OCI-LY7 (cell line): ENCODE measurements at regions not wholly inside any gene's neighbourhood (a gene's known extent, or its start where the extent isn't known, plus 50 kb on each side); places are given as distances from the start of the nearest gene placed in this dataset.

ENCODE experiments used
- BruUV-seq: library from RNA; stranded (reverse); fragments of 400-500 nt; replicated peaks from 2 replicates; lab custom pipeline; 2021; lab: Mats Ljungman, UMichigan
- CTCF ChIA-PET: fragments of 300-600 bp; sonication (Branson Sonifier 250); formaldehyde crosslinking; loops from one replicate; lab custom pipeline; 2022; ENCODE audit warnings: antibody characterized with exemption; ENCODE audit not compliant: unreplicated experiment; lab: Charles Lee
- POLR2A ChIA-PET: fragments of 300-600 bp; sonication (Branson Sonifier 250); formaldehyde crosslinking; loops from one replicate; lab custom pipeline; 2022; ENCODE audit warnings: antibody characterized with exemption; lab: Charles Lee
- DNase-seq: peaks from one replicate; pipeline ENCODE4 v3.0.0-alpha.2; 2015; ENCODE audit warnings: low spot score
- H2AFZ ChIP-seq: fragments of 200-600 bp; sonication (generic), shearing (Covaris generic); 2 replicates; pipeline ENCODE4 v1.6.1; 2014; ENCODE audit warnings: mild to moderate bottlenecking, antibody characterized with exemption, low read length, moderate library complexity
- H3K27ac ChIP-seq: fragments of 200-600 bp; sonication (generic); 2 replicates; pipeline ENCODE4 v1.5.1; 2014; ENCODE audit warnings: mixed run types, low read depth, mild to moderate bottlenecking, moderate library complexity, low read length, inconsistent platforms; ENCODE audit not compliant: poor library complexity, severe bottlenecking
- H3K36me3 ChIP-seq: fragments of 200-600 bp; sonication (generic); 2 replicates; pipeline ENCODE4 v1.6.1; 2014; ENCODE audit warnings: mild to moderate bottlenecking, antibody characterized with exemption, low read length, moderate library complexity, mixed read lengths; ENCODE audit not compliant: insufficient read depth
- H3K4me1 ChIP-seq: fragments of 200-600 bp; sonication (generic); 2 replicates; pipeline ENCODE4 v1.5.1; 2014; ENCODE audit warnings: mild to moderate bottlenecking, low read length; ENCODE audit not compliant: insufficient read depth, poor library complexity, severe bottlenecking
- H3K4me2 ChIP-seq: fragments of 200-600 bp; sonication (generic); 2 replicates; pipeline ENCODE4 v1.6.1; 2014; ENCODE audit warnings: mild to moderate bottlenecking, low read length
- H3K4me3 ChIP-seq: fragments of 200-600 bp; sonication (generic); 2 replicates; pipeline ENCODE4 v1.5.1; 2014; ENCODE audit warnings: mild to moderate bottlenecking, low read depth, low read length; ENCODE audit not compliant: poor library complexity, severe bottlenecking
- H3K79me2 ChIP-seq: fragments of 200-600 bp; sonication (generic); 2 replicates; pipeline ENCODE4 v1.6.1; 2016; ENCODE audit warnings: low read depth, mild to moderate bottlenecking, low read length, moderate library complexity, mixed read lengths; ENCODE audit not compliant: insufficient read depth
- H3K9me2 ChIP-seq: fragments of 200-600 bp; sonication (generic); 2 replicates; pipeline ENCODE4 v1.6.1; 2016; ENCODE audit warnings: mild to moderate bottlenecking, low read length, mixed read lengths; ENCODE audit not compliant: insufficient read depth
- H3K9me3 ChIP-seq: fragments of 200-600 bp; sonication (generic); 2 replicates; pipeline ENCODE4 v1.6.1; 2014; ENCODE audit warnings: mild to moderate bottlenecking, mixed run types, low read length, mixed read lengths
- H4K20me1 ChIP-seq: fragments of 200-600 bp; sonication (generic); 2 replicates; pipeline ENCODE4 v1.6.1; 2014; ENCODE audit warnings: mild to moderate bottlenecking, antibody characterized with exemption, low read length, moderate library complexity, mixed read lengths; ENCODE audit not compliant: insufficient read depth
- CTCF ChIP-seq: fragments of 200-600 bp; sonication (generic); conservative IDR thresholded peaks from 2 replicates; pipeline ENCODE4 v1.5.1; 2014; ENCODE audit warnings: mild to moderate bottlenecking, antibody characterized with exemption, low read length, moderate library complexity, mixed read lengths
- EZH2phosphoT487 ChIP-seq: fragments of 200-600 bp; sonication (generic); IDR thresholded peaks from 2 replicates; pipeline ENCODE4 v1.6.1; 2018; ENCODE audit warnings: low read depth, borderline replicate concordance, mild to moderate bottlenecking, mixed run types, antibody characterized with exemption, low read length, moderate library complexity, mixed read lengths
- intact Hi-C: fragments of 100-400 bp; cut with micrococcal nuclease; formaldehyde crosslinking; loops from one replicate; pipeline ENCODE4 v1.10.0; 2022; ENCODE audit not compliant: unreplicated experiment

- H3K9me2 ChIP-seq, result no peaks in the 10 kb centered on the region
- no peak overlapping the region for H3K4me3 ChIP-seq
- no peaks in the 10 kb centered on the region for H4K20me1 ChIP-seq
- no peaks in the 10 kb centered on the region for H3K9me3 ChIP-seq
- H3K79me2 ChIP-seq, result no peaks in the 10 kb centered on the region
- no TSS peak for BruUV-seq
- TF ChIP-seq EZH2phosphoT487 (no peak), CTCF (no peak)
- ChIA-PET CTCF (no interaction called here), POLR2A (no interaction called here)
- no peaks in the 10 kb centered on the region for H3K4me1 ChIP-seq
- intact Hi-C loops, result no loop called here
- H3K36me3 ChIP-seq, result no peaks in the 10 kb centered on the region
- no peak overlapping the region for H3K4me2 ChIP-seq
- DNase-seq, result no peak
- H2AFZ ChIP-seq, result no peak overlapping the region
- no peak overlapping the region for H3K27ac ChIP-seq
Measured at GRCh38 chr5:5828619-5829018, 406.1 kb downstream of the ICE1 start.

- H3K9me3 ChIP-seq, result no peaks in the 10 kb centered on the region
- POLR2A ChIA-PET, result no interaction called here
- intact Hi-C loops, result no loop called here
- H3K79me2 ChIP-seq, result no peaks in the 10 kb centered on the region
- no peaks in the 10 kb centered on the region for H3K4me1 ChIP-seq
- H2AFZ ChIP-seq, result no peak overlapping the region
- no peak for DNase-seq
- CTCF ChIA-PET, result no interaction called here
- BruUV-seq, result no TSS peak
- H3K9me2 ChIP-seq, result no peaks in the 10 kb centered on the region
- H3K36me3 ChIP-seq, result no peaks in the 10 kb centered on the region
- TF ChIP-seq EZH2phosphoT487 (no peak), CTCF (no peak)
- no peaks in the 10 kb centered on the region for H4K20me1 ChIP-seq
- no peak overlapping the region for H3K4me2 ChIP-seq
- no peak overlapping the region for H3K27ac ChIP-seq
- H3K4me3 ChIP-seq, result no peak overlapping the region
Measured at GRCh38 chr5:5826911-5827310, 404.4 kb downstream of the ICE1 start.

- intact Hi-C loops, result no loop called here
- Histone ChIP-seq H4K20me1 (no peaks in the 10 kb centered on the region), H3K27ac (no peak overlapping the region), H3K4me2 (no peak overlapping the region), H3K4me1 (no peaks in the 10 kb centered on the region), H3K9me3 (no peaks in the 10 kb centered on the region), H2AFZ (no peak overlapping the region), H3K4me3 (no peak overlapping the region), H3K36me3 (no peaks in the 10 kb centered on the region), H3K79me2 (no peaks in the 10 kb centered on the region), H3K9me2 (no peaks in the 10 kb centered on the region)
- no TSS peak for BruUV-seq
- ChIA-PET CTCF (no interaction called here), POLR2A (interaction anchor here (1.1 to 1.4 kb wide), 2 partner anchors 9 to 38 kb away, joined by 3 to 4 read pairs; no protein-coding TSS in a partner anchor)
- no peak for DNase-seq
- TF ChIP-seq EZH2phosphoT487, result no peak
- TF ChIP-seq CTCF, result no peak
Measured at GRCh38 chr5:5822729-5823257, 400.3 kb downstream of the ICE1 start.
